Stimulated activated naive CD8-positive, alpha-beta T cell treated with anti-CD3 and anti-CD28 coated beads, Interleukin-15, amount 100 ng/mL, for 72 hours (primary cell): ENCODE measurements at regions not wholly inside any gene's neighbourhood (a gene's known extent, or its start where the extent isn't known, plus 50 kb on each side); places are given as distances from the start of the nearest gene placed in this dataset.

Source experiments
- ATAC-seq: fragments of 150-1000 bp; cut with Tn5 transposase; 2 replicates; pipeline ENCODE4 v1.10.0; 2021; ENCODE audit warnings: mild to moderate bottlenecking, moderate library complexity
- DNase-seq, 2 donors: peaks; one replicate each; pipeline ENCODE4 v3.0.0; 2021 to 2022
- H3K27ac Mint-ChIP-seq, 2 donors: one replicate each; pipeline ENCODE4 v1.8.0; 2022; ENCODE audit warnings: mild to moderate bottlenecking in 2 of 2, mixed read lengths in 2 of 2, moderate library complexity in 2 of 2
- H3K27me3 Mint-ChIP-seq: one replicate; pipeline ENCODE4 v1.8.0; 2022; ENCODE audit warnings: mixed read lengths
- H3K4me1 Mint-ChIP-seq: one replicate; pipeline ENCODE4 v1.8.0; 2022; ENCODE audit warnings: mild to moderate bottlenecking, mixed read lengths
- H3K4me3 Mint-ChIP-seq, 2 donors: one replicate each; pipeline ENCODE4 v1.8.0; 2022; ENCODE audit warnings: mild to moderate bottlenecking in 2 of 2, mixed read lengths in 2 of 2, moderate library complexity in 1 of 2
- H3K9me3 Mint-ChIP-seq, 2 donors: one replicate each; pipeline ENCODE4 v1.8.0; 2022; ENCODE audit warnings: mixed read lengths in 2 of 2

GRCh38 chr20:24879875-24880274, 69.2 kb upstream of the CST7 start:
- Mint-ChIP-seq H3K4me1 (no peaks in the 10 kb centered on the region), H3K27ac (no peak overlapping the region), H3K9me3 (peaks cover 6 to 10% of the 10 kb centered on the region in 2 donors), H3K27me3 (peaks cover 8% of the 10 kb centered on the region), H3K4me3 (no peak overlapping the region)
- DNase-seq, result no peak
- no peak for ATAC-seq

DNA sequence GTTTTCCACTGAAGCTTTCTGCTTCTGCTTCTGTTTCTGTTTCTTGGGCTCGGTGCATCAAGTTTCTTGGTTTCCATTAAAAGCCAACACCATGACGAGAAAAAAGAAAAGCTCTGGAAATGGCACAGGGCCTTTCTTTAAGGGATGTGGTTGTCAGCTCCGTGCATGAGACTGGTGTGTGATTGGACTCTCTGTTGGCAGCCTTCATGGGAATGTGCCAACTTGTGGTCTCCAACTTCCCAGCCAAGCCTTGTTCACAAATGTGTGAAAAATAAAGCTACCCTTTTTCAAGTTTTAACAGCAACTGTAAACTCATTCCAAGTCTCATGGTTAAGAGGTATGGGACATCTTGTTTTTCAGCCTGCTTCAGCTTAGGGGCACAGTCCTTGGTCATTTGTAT, 68.7 kb upstream of the CST7 start:
- Mint-ChIP-seq H3K27ac (no peak overlapping the region), H3K4me3 (no peak overlapping the region), H3K27me3 (peaks cover 8% of the 10 kb centered on the region), H3K9me3 (peaks cover 6 to 10% of the 10 kb centered on the region in 2 donors), H3K4me1 (no peaks in the 10 kb centered on the region)
- ATAC-seq (no peak), DNase-seq (no peak)

- DNase-seq, result no peak
- H3K27me3 Mint-ChIP-seq, result no peaks in the 10 kb centered on the region
- H3K27ac Mint-ChIP-seq, result no peak overlapping the region
- no peaks in the 10 kb centered on the region for H3K4me1 Mint-ChIP-seq
- H3K9me3 Mint-ChIP-seq, result no peaks in the 10 kb centered on the region
- ATAC-seq, result no peak
- no peak overlapping the region for H3K4me3 Mint-ChIP-seq
These were observed 58.8 kb upstream of the CST7 start for GRCh38 chr20:24890286-24890685.

DNA sequence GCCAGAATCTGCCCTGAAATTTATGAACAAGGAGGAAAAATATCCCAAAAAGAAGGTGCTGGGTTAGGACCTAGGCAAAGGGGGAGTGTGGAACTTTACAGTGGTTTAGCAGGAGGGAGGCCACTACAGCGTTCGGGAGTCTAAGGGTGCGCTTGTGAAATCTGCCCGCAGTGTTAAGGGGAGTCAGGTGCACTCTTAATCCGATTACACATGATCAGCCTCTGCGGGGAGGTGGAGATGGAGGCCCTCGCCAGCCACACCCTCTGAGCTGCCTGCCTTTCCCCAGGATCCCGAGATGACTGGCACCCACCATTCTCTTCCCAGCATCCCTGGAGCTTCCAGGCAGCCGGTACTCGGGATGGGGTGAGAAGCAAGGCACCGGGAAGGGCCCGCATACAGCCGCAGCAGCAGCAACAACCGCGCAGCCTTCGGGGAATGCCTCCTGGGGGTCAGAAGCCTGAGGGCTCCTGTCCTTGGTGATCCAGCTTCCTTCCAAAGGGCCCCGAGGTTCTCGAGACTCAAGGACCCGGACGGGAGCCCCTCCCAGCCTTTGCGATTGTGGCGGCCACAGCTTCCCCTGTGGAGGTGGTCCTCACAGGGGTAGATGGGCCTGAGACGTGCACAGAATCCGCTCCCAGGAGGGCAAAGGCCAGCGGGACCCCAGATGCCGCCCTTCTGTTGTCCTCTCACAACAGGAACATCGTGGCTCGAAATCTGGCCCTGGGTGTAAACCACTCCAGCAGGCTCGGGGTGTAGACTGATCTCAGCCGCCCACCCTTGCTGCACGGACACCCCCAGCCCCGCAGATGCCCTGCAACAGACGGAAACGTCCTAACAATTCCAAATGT, 57.3 kb upstream of the CST7 start:
- ATAC-seq (no peak), DNase-seq (no peak)
- Mint-ChIP-seq H3K4me3 (no peak overlapping the region), H3K27ac (peak overlapping the region in 1 of 2 donors; percentile 10), H3K4me1 (no peaks in the 10 kb centered on the region), H3K9me3 (no peaks in the 10 kb centered on the region), H3K27me3 (no peaks in the 10 kb centered on the region)

GRCh38 chr20:24892522-24892921, 56.5 kb upstream of the CST7 start:
- DNase-seq, result no peak
- H3K27me3 Mint-ChIP-seq, result no peaks in the 10 kb centered on the region
- peak overlapping the region in 1 of 2 donors; percentile 10 for H3K27ac Mint-ChIP-seq
- H3K4me3 Mint-ChIP-seq, result no peak overlapping the region
- no peaks in the 10 kb centered on the region for H3K4me1 Mint-ChIP-seq
- H3K9me3 Mint-ChIP-seq, result no peaks in the 10 kb centered on the region
- no peak for ATAC-seq

- no peak for ATAC-seq
These were observed 56.1 kb upstream of the CST7 start for GRCh38 chr20:24892931-24893330.

GRCh38 chr20:24894488-24894887, 54.6 kb upstream of the CST7 start:
- no peak for ATAC-seq

More at GRCh38 chr20:24892931-24893330, 56.1 kb upstream of the CST7 start:
- H3K27ac Mint-ChIP-seq, result no peak overlapping the region
- H3K4me1 Mint-ChIP-seq, result no peaks in the 10 kb centered on the region
- H3K4me3 Mint-ChIP-seq, result no peak overlapping the region
- DNase-seq, result no peak
- H3K9me3 Mint-ChIP-seq, result peaks cover 0 to 3% of the 10 kb centered on the region in 2 donors
- H3K27me3 Mint-ChIP-seq, result no peaks in the 10 kb centered on the region

GRCh38 chr20:24894967-24895366, 54.1 kb upstream of the CST7 start:
- Mint-ChIP-seq H3K9me3 (peaks cover 15 to 23% of the 10 kb centered on the region in 2 donors), H3K4me3 (no peak overlapping the region), H3K27ac (no peak overlapping the region), H3K27me3 (no peaks in the 10 kb centered on the region), H3K4me1 (no peaks in the 10 kb centered on the region)
- DNase-seq (no peak), ATAC-seq (no peak)

More at GRCh38 chr20:24894488-24894887, 54.6 kb upstream of the CST7 start:
- no peaks in the 10 kb centered on the region for H3K27me3 Mint-ChIP-seq
- no peak overlapping the region for H3K27ac Mint-ChIP-seq
- H3K9me3 Mint-ChIP-seq, result peaks cover 11 to 18% of the 10 kb centered on the region in 2 donors
- no peak for DNase-seq
- H3K4me1 Mint-ChIP-seq, result no peaks in the 10 kb centered on the region
- H3K4me3 Mint-ChIP-seq, result no peak overlapping the region

DNA sequence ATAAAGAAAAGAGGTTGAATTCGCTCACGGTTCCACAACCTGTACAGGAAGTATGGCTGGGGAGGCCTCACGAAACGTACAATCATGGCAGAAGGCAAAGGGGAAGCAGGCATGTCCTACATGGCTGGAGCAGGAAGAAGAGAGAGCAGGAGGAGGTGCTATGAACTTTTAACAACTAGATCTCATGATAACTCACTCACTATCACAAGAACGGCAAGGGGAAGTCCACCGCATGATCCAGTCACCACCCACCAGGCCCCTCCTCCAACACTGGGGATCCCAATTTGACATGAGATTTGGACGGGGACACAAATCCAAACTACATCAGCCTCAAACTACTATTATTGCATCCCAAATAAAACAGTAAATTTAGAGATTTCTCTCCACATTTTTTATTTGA, 53.6 kb upstream of the CST7 start:
- ATAC-seq (no peak), DNase-seq (no peak)
- no peak overlapping the region for H3K4me3 Mint-ChIP-seq
- no peaks in the 10 kb centered on the region for H3K27me3 Mint-ChIP-seq
- no peak overlapping the region for H3K27ac Mint-ChIP-seq
- H3K9me3 Mint-ChIP-seq, result peaks cover 16 to 28% of the 10 kb centered on the region in 2 donors
- no peaks in the 10 kb centered on the region for H3K4me1 Mint-ChIP-seq

GRCh38 chr20:24895898-24896658, 53.0 kb upstream of the CST7 start:
- DNase-seq (no peak), ATAC-seq (no peak)
- Mint-ChIP-seq H3K4me3 (no peak overlapping the region), H3K9me3 (peaks cover 16 to 31% of the 10 kb centered on the region in 2 donors), H3K27ac (no peak overlapping the region), H3K27me3 (no peaks in the 10 kb centered on the region), H3K4me1 (no peaks in the 10 kb centered on the region)

- H3K4me1 Mint-ChIP-seq, result no peaks in the 10 kb centered on the region
These were observed 52.1 kb upstream of the CST7 start for GRCh38 chr20:24896984-24897383.

GRCh38 chr20:24897974-24898373, 51.1 kb upstream of the CST7 start:
- H3K4me1 Mint-ChIP-seq, result no peaks in the 10 kb centered on the region
- H3K27me3 Mint-ChIP-seq, result no peaks in the 10 kb centered on the region
- no peak overlapping the region for H3K27ac Mint-ChIP-seq
- DNase-seq (no peak), ATAC-seq (no peak)
- no peak overlapping the region for H3K4me3 Mint-ChIP-seq
- H3K9me3 Mint-ChIP-seq, result peaks cover 16 to 31% of the 10 kb centered on the region in 2 donors

More at GRCh38 chr20:24896984-24897383, 52.1 kb upstream of the CST7 start:
- ATAC-seq (no peak), DNase-seq (no peak)
- H3K9me3 Mint-ChIP-seq, result peaks cover 16 to 31% of the 10 kb centered on the region in 2 donors
- H3K27ac Mint-ChIP-seq, result no peak overlapping the region
- H3K4me3 Mint-ChIP-seq, result no peak overlapping the region
- no peaks in the 10 kb centered on the region for H3K27me3 Mint-ChIP-seq

DNA sequence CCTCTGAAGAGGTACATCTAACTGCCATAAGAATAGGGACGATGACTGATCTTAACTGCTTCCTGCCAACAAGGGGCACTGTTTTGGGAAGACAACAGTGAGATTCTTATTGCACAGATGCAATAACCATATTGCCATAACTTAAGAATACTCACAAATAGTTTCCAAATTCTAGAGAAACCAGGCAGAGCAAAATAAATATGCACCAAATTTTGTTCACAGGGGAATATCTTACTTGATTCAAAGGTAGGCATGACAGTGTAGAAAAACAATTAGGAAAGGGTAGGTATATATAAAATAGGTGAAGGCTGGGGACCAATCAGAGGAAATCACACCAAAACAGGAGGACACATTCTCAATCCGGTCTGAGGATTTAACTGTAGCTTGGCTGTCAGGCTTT, 49.9 kb upstream of the CST7 start:
- Mint-ChIP-seq H3K4me1 (no peaks in the 10 kb centered on the region), H3K4me3 (no peak overlapping the region), H3K9me3 (peaks cover 16 to 31% of the 10 kb centered on the region in 2 donors), H3K27ac (no peak overlapping the region), H3K27me3 (no peaks in the 10 kb centered on the region)
- ATAC-seq (no peak), DNase-seq (no peak)
